Endothelial cell of umbilical vein (primary cell): ENCODE measurements at regions not wholly inside any gene's neighbourhood (a gene's known extent, or its start where the extent isn't known, plus 50 kb on each side); places are given as distances from the start of the nearest gene placed in this dataset.

Experiments used
- BruUV-seq: library from RNA; stranded (reverse); fragments of 400-500 nt; replicated peaks from 2 replicates; lab custom pipeline; 2021; lab: Mats Ljungman, UMichigan
- CTCF ChIA-PET: fragments of 300-600, 350-600 bp; sonication (Branson Sonifier 250); formaldehyde crosslinking; loops from one replicate; lab custom pipeline; 2021; ENCODE audit warnings: antibody characterized with exemption, inconsistent platforms; lab: Charles Lee
- POLR2A ChIA-PET: fragments of 300-600, 350-600 bp; sonication (Branson Sonifier 250); formaldehyde crosslinking; loops from one replicate; lab custom pipeline; 2021; ENCODE audit warnings: antibody characterized with exemption, inconsistent platforms; lab: Charles Lee
- DNase-seq: peaks from one replicate; pipeline ENCODE4 v3.0.0-alpha.2; 2011; ENCODE audit warnings: low read depth, low spot score
- FAIRE-seq: peaks from 2 replicates; lab custom pipeline; 2011; peaks lifted over from hg19 to GRCh38; lab: Jason Lieb, UNC
- H2AFZ ChIP-seq: 2 replicates; pipeline ENCODE4 v1.6.0; 2012; ENCODE audit warnings: low read depth, low read length, control low read depth, inconsistent platforms
- H3K27ac ChIP-seq: 2 replicates; pipeline ENCODE4 v1.5.1; 2011; ENCODE audit warnings: low read depth, mild to moderate bottlenecking, control low read depth, low read length, moderate library complexity; ENCODE audit not compliant: insufficient read depth
- H3K27me3 ChIP-seq, 2 experiments: 2 replicates each; pipeline versions ENCODE4 v1.6.0 to v1.6.1; 2011; ENCODE audit warnings: low read length in 2 of 2, mixed read lengths in 1 of 2; ENCODE audit not compliant: control insufficient read depth in 2 of 2, insufficient read depth in 2 of 2
- H3K36me3 ChIP-seq, 2 experiments: 2 replicates in 1 of 2; 3 replicates in 1 of 2; pipeline ENCODE4 v1.5.1; 2011; ENCODE audit warnings: low read length in 2 of 2, mild to moderate bottlenecking in 1 of 2, moderate library complexity in 1 of 2; ENCODE audit not compliant: control insufficient read depth in 2 of 2, insufficient read depth in 2 of 2; ENCODE audit errors: extremely low read depth in 1 of 2
- H3K4me1 ChIP-seq: 3 replicates; pipeline ENCODE4 v1.5.1; 2011; ENCODE audit warnings: mild to moderate bottlenecking, low read length; ENCODE audit not compliant: control insufficient read depth, insufficient read depth; ENCODE audit errors: extremely low read depth
- H3K4me2 ChIP-seq: 2 replicates; pipeline ENCODE4 v1.6.1; 2011; ENCODE audit warnings: low read length, control low read depth, mixed read lengths; ENCODE audit not compliant: insufficient read depth
- H3K4me3 ChIP-seq, 3 experiments: fragments of 200-600 bp in 1 of 3; sonication (generic), shearing (Covaris generic) in 1 of 3; replicated peaks in 1 of 3; 2 replicates each; pipeline ENCODE4 v1.5.1; 2011 to 2016; ENCODE audit warnings: control low read depth in 3 of 3, low read length in 3 of 3, mild to moderate bottlenecking in 2 of 3, inconsistent platforms in 1 of 3, low read depth in 1 of 3, moderate library complexity in 1 of 3; ENCODE audit not compliant: insufficient read depth in 1 of 3
- H3K79me2 ChIP-seq: 2 replicates; pipeline ENCODE4 v1.6.0; 2012; ENCODE audit warnings: low read length, inconsistent platforms; ENCODE audit not compliant: control insufficient read depth, insufficient read depth
- H3K9ac ChIP-seq: replicated peaks from 2 replicates; pipeline ENCODE3; 2011; ENCODE audit warnings: low read length, control low read depth; ENCODE audit not compliant: insufficient read depth; ENCODE audit errors: extremely low read depth
- H3K9me1 ChIP-seq: replicated peaks from 3 replicates; pipeline ENCODE4 v1.6.0; 2011; ENCODE audit warnings: mild to moderate bottlenecking, low read length; ENCODE audit not compliant: control insufficient read depth, insufficient read depth; ENCODE audit errors: extremely low read depth
- H3K9me3 ChIP-seq: replicated peaks from 2 replicates; pipeline ENCODE4 v1.5.1; 2012; ENCODE audit warnings: low read length, inconsistent platforms; ENCODE audit not compliant: control insufficient read depth, insufficient read depth
- H4K20me1 ChIP-seq: replicated peaks from 2 replicates; pipeline ENCODE3; 2011; ENCODE audit warnings: mild to moderate bottlenecking, low read length; ENCODE audit not compliant: control insufficient read depth, insufficient read depth; ENCODE audit errors: extremely low read depth
- CTCF ChIP-seq, 2 donors: IDR thresholded peaks; 1 replicate in 1 of 2; 2 replicates in 1 of 2; pipeline ENCODE4 v1.5.1; 2011; ENCODE audit warnings: low read length in 2 of 2, mild to moderate bottlenecking in 2 of 2, moderate library complexity in 2 of 2, control low read depth in 1 of 2, inconsistent platforms in 1 of 2, low read depth in 1 of 2; ENCODE audit not compliant: insufficient read depth in 1 of 2; ENCODE audit errors: extremely low read depth in 1 of 2
- EZH2 ChIP-seq: IDR thresholded peaks from 2 replicates; pipeline ENCODE4 v1.6.1; 2012; ENCODE audit warnings: borderline replicate concordance, low read depth, mild to moderate bottlenecking, moderate library complexity, low read length, inconsistent platforms; ENCODE audit not compliant: severe bottlenecking
- FOS ChIP-seq: IDR thresholded peaks from 2 replicates; pipeline ENCODE4 v1.6.1; 2011; ENCODE audit warnings: mild to moderate bottlenecking, low read length, moderate library complexity, borderline replicate concordance; ENCODE audit not compliant: insufficient read depth
- GATA2 ChIP-seq: IDR thresholded peaks from 2 replicates; pipeline ENCODE4 v1.7.0; 2011; ENCODE audit warnings: low read depth, mild to moderate bottlenecking, moderate library complexity, mixed read lengths, low read length; ENCODE audit not compliant: insufficient read length, insufficient read depth
- JUN ChIP-seq: IDR thresholded peaks from 2 replicates; pipeline ENCODE4 v1.6.1; 2011; ENCODE audit warnings: borderline replicate concordance, low read depth; ENCODE audit not compliant: insufficient read length, insufficient read depth
- MAX ChIP-seq: IDR thresholded peaks from 2 replicates; pipeline ENCODE4 v1.6.1; 2011; ENCODE audit not compliant: insufficient read depth, insufficient read length
- MYC ChIP-seq: IDR thresholded peaks from one replicate; pipeline ENCODE4 v1.6.1; 2011; ENCODE audit warnings: mild to moderate bottlenecking, low read depth, low read length
- POLR2A ChIP-seq: IDR thresholded peaks from 2 replicates; pipeline ENCODE4 v1.6.1; 2012; ENCODE audit warnings: low read depth, mild to moderate bottlenecking, control low read depth, low read length
- POLR2AphosphoS5 ChIP-seq: IDR thresholded peaks from 2 replicates; pipeline ENCODE4 v1.6.1; 2012; ENCODE audit warnings: low read depth, mild to moderate bottlenecking, control low read depth, low read length, moderate library complexity; ENCODE audit not compliant: insufficient read depth
- dilution Hi-C: fragments of 300-500 bp; cut with MboI; formaldehyde crosslinking; loops from one replicate; pipeline ENCODE4 v1.15.0; 2019; ENCODE audit warnings: low sequenced_read_pairs; ENCODE audit not compliant: extremely low pct_ligation_motif_present
- intact Hi-C: fragments of 100-400 bp; cut with micrococcal nuclease; formaldehyde crosslinking; loops from one replicate; pipeline ENCODE4 v1.10.0; 2022

GRCh38 chr5:51986733-51987132, 603.5 kb downstream of the ISL1 start:
- Histone ChIP-seq H3K27ac (no peak overlapping the region), H3K36me3 (no peaks in the 10 kb centered on the region), H3K9me1 (no peaks in the 10 kb centered on the region), H3K9ac (no peak overlapping the region), H3K27me3 (no peaks in the 10 kb centered on the region), H3K4me3 (no peak overlapping the region), H2AFZ (no peak overlapping the region), H3K4me2 (no peak overlapping the region), H4K20me1 (no peaks in the 10 kb centered on the region), H3K9me3 (no peaks in the 10 kb centered on the region), H3K79me2 (no peaks in the 10 kb centered on the region), H3K4me1 (no peaks in the 10 kb centered on the region)
- DNase-seq (no peak), FAIRE-seq (no peak)
- intact Hi-C loops, result no loop called here
- no peak for TF ChIP-seq FOS
- no peak for TF ChIP-seq POLR2A
- TF ChIP-seq JUN, result no peak
- no peak for TF ChIP-seq CTCF (IDR thresholded peaks at IDR 0.05; ENCODE audit: extremely low read depth in 1 of 2, insufficient read depth in 1 of 2, low read depth in 1 of 2, low read length in 2 of 2)
- TF ChIP-seq POLR2AphosphoS5, result no peak
- TF ChIP-seq MYC, result no peak
- no peak for TF ChIP-seq MAX
- no peak for TF ChIP-seq GATA2
- TF ChIP-seq EZH2, result no peak
- BruUV-seq, result no TSS peak
- dilution Hi-C loops, result no loop called here
- POLR2A ChIA-PET, result no interaction called here
- CTCF ChIA-PET, result interaction anchor here (1.2 to 2.0 kb wide), 3 partner anchors 9 to 1023 kb away, joined by 3 to 6 read pairs (median 5); no protein-coding TSS in a partner anchor
